AG04450 (cell line): ENCODE measurements at regions not wholly inside any gene's neighbourhood (a gene's known extent, or its start where the extent isn't known, plus 50 kb on each side); places are given as distances from the start of the nearest gene placed in this dataset.

Source experiments
- CTCF ChIA-PET: fragments of 300-600, 350-600 bp; formaldehyde crosslinking; extraction: SDS; loops from one replicate; lab custom pipeline; 2022; ENCODE audit warnings: antibody characterized with exemption, inconsistent platforms; lab: Charles Lee
- POLR2A ChIA-PET: fragments of 350-600 bp; formaldehyde crosslinking; extraction: SDS; loops from one replicate; lab custom pipeline; 2021; ENCODE audit warnings: antibody characterized with exemption, inconsistent platforms; lab: Yijun Ruan, JAX
- DNase-seq: peaks from one replicate; pipeline ENCODE4 v3.0.0-alpha.2; 2011; ENCODE audit warnings: low read depth, low spot score
- H3K27ac ChIP-seq: one replicate; pipeline ENCODE4 v1.5.1; 2012; ENCODE audit warnings: low read depth, low read length, control low read depth
- H3K27me3 ChIP-seq: one replicate; pipeline ENCODE4 v1.6.0; 2012; ENCODE audit warnings: low read length; ENCODE audit not compliant: control insufficient read depth, insufficient read depth
- H3K4me3 ChIP-seq: 2 replicates; pipeline ENCODE4 v1.5.1; 2011; ENCODE audit warnings: mild to moderate bottlenecking, low read depth, low read length, control low read depth
- H3K9me3 ChIP-seq: 2 replicates; pipeline ENCODE4 v1.5.1; 2012; ENCODE audit warnings: low read length; ENCODE audit not compliant: control insufficient read depth, insufficient read depth
- TF ChIP-seq, protein P1 (sequence below): IDR thresholded peaks from 2 replicates; pipeline ENCODE4 v1.5.1; 2011; ENCODE audit warnings: low read depth, low read length, control low read depth, inconsistent platforms

GRCh38 chr3:78242724-78243123 lies 1202.8 kb downstream of the ROBO2 start:
- DNase-seq = no peak
- Histone ChIP-seq H3K4me3 (no peak overlapping the region), H3K9me3 (peaks cover 8% of the 10 kb centered on the region; the same call in 1 of the 2 replicates), H3K27me3 (no peaks in the 10 kb centered on the region), H3K27ac (no peak overlapping the region)
- TF ChIP-seq, protein P1, sequence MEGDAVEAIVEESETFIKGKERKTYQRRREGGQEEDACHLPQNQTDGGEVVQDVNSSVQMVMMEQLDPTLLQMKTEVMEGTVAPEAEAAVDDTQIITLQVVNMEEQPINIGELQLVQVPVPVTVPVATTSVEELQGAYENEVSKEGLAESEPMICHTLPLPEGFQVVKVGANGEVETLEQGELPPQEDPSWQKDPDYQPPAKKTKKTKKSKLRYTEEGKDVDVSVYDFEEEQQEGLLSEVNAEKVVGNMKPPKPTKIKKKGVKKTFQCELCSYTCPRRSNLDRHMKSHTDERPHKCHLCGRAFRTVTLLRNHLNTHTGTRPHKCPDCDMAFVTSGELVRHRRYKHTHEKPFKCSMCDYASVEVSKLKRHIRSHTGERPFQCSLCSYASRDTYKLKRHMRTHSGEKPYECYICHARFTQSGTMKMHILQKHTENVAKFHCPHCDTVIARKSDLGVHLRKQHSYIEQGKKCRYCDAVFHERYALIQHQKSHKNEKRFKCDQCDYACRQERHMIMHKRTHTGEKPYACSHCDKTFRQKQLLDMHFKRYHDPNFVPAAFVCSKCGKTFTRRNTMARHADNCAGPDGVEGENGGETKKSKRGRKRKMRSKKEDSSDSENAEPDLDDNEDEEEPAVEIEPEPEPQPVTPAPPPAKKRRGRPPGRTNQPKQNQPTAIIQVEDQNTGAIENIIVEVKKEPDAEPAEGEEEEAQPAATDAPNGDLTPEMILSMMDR = no peak
- ChIA-PET POLR2A (no interaction called here), CTCF (no interaction called here)

- no peak for DNase-seq
- Histone ChIP-seq H3K27me3 (no peaks in the 10 kb centered on the region), H3K9me3 (peaks cover 8% of the 10 kb centered on the region; the same call in 1 of the 2 replicates), H3K27ac (no peak overlapping the region), H3K4me3 (no peak overlapping the region)
- ChIA-PET POLR2A (no interaction called here), CTCF (no interaction called here)
- TF ChIP-seq, protein P1 = no peak
Observed at GRCh38 chr3:78244136-78244535, 1204.2 kb downstream of the ROBO2 start.

GRCh38 chr3:78249294-78249693 lies 1209.4 kb downstream of the ROBO2 start:
- CTCF ChIA-PET = no interaction called here
- Histone ChIP-seq H3K4me3 (no peak overlapping the region), H3K27me3 (no peaks in the 10 kb centered on the region), H3K9me3 (peaks cover 8% of the 10 kb centered on the region; the same call in 1 of the 2 replicates), H3K27ac (no peak overlapping the region)
- TF ChIP-seq, protein P1 = no peak
- no peak for DNase-seq
- POLR2A ChIA-PET = no interaction called here

DNA sequence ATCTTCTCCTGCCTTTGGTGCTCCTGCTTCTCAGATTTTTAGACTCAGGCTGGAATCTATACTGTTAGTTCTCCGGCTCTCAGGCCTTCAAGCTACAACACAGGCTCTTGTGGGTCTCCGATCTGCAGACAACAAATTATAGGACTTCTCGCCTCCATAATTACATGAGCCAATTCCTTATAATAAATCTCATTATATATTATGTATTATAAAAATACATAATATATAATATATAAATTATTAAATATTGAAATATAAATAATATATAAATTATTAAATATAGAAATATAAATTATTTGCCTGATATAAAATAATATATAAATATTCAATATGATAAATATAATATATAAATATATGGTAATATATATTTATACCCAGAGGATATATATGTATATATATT lies 1214.0 kb downstream of the ROBO2 start:
- TF ChIP-seq, protein P1 = no peak
- Histone ChIP-seq H3K27me3 (no peaks in the 10 kb centered on the region), H3K27ac (no peak overlapping the region), H3K9me3 (no peaks in the 10 kb centered on the region), H3K4me3 (no peak overlapping the region)
- POLR2A ChIA-PET = no interaction called here
- DNase-seq = no peak
- CTCF ChIA-PET = no interaction called here

DNA sequence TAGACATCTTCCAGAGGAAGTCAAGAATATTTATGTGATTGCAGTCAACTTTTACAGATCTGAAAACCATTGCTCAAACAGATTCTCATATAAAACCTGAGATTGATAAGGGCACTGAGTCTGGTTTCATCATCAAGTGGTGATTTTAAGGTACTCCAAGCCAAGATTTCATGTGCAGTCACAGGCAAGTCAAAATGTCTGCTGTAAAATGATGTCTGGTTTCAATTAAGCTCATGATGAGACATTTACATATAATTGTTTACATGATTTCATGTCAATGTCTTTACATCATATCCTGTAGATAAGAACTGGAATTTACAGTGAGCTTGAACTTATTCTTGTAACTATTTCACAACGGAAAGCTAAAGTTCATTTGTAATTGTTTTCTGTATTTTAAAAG lies 1215.5 kb downstream of the ROBO2 start:
- DNase-seq = peak; percentile 67
- Histone ChIP-seq H3K27me3 (no peaks in the 10 kb centered on the region), H3K4me3 (no peak overlapping the region), H3K9me3 (no peaks in the 10 kb centered on the region), H3K27ac (no peak overlapping the region)
- TF ChIP-seq, protein P1 = 0 out of 2 replicates have a peak, but pooled peaks have one; percentile 14
- CTCF ChIA-PET = no interaction called here
- POLR2A ChIA-PET = no interaction called here
